Spinal cord (tissue), 10 donors: ENCODE measurements at regions not wholly inside any gene's neighbourhood (a gene's known extent, or its start where the extent isn't known, plus 50 kb on each side); places are given as distances from the start of the nearest gene placed in this dataset. TPM values are rescaled to one million over a fixed set of nuclear protein-coding genes. Genes with fewer than 3 reads are reported as not detected.

Experiments
- DNase-seq, 6 donors: peaks; one replicate each; pipeline versions ENCODE4 v3.0.0 to v3.0.0-alpha.2; 2013 to 2015; ENCODE audit warnings: low spot score in 6 of 6, low read depth in 4 of 6
- H3K27ac ChIP-seq: one replicate; pipeline ENCODE4 v1.5.1; 2013; ENCODE audit warnings: low read depth, low read length, control low read depth
- H3K27me3 ChIP-seq: one replicate; pipeline ENCODE4 v1.6.1; 2013; ENCODE audit warnings: low read length; ENCODE audit not compliant: control insufficient read depth, insufficient read depth
- H3K36me3 ChIP-seq: one replicate; pipeline ENCODE4 v1.6.1; 2013; ENCODE audit warnings: low read length; ENCODE audit not compliant: control insufficient read depth, insufficient read depth
- H3K4me1 ChIP-seq: one replicate; pipeline ENCODE4 v1.6.1; 2013; ENCODE audit warnings: low read length; ENCODE audit not compliant: control insufficient read depth, insufficient read depth
- H3K4me3 ChIP-seq: one replicate; pipeline ENCODE4 v1.5.1; 2013; ENCODE audit warnings: low read depth, low read length, control low read depth
- H3K9me3 ChIP-seq: one replicate; pipeline ENCODE4 v1.6.1; 2013; ENCODE audit warnings: low read length; ENCODE audit not compliant: control insufficient read depth, insufficient read depth
- WGBS: methylation state at CpG from one replicate; pipeline ENCODE4 v1.1.5; 2013; ENCODE audit warnings: missing lambda C conversion rate; ENCODE audit not compliant: insufficient coverage; 5-methylcytosine and 5-hydroxymethylcytosine counted together
- small RNA-seq: library from RNA; depleted of rRNA; stranded (forward); fragments of <200 nt; gene quantifications from one replicate; pipeline ENCODE3, GENCODE V24; 2014; ENCODE audit warnings: low replicate concordance
- donor health status: healthy.

DNA sequence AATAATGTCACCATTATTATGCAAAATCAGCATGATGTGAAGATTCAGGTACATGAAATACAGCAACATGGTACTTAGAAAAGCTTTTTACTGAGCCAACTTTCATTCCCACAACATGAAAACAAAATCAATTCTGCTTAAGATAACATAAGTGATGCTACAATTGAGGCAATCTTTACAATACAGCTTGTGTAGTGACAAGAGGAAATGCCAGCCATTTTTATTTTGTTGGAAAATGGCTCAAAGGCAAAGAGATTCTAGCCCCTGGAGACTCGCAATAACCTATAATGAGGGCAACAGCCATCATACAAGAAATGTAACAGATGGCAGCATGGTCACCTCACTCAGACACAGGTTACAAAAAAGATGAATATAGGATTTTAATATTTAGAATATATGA, 560.4 kb downstream of the SPOCK3 start:
- H3K27me3 ChIP-seq = no peaks in the 10 kb centered on the region

DNA sequence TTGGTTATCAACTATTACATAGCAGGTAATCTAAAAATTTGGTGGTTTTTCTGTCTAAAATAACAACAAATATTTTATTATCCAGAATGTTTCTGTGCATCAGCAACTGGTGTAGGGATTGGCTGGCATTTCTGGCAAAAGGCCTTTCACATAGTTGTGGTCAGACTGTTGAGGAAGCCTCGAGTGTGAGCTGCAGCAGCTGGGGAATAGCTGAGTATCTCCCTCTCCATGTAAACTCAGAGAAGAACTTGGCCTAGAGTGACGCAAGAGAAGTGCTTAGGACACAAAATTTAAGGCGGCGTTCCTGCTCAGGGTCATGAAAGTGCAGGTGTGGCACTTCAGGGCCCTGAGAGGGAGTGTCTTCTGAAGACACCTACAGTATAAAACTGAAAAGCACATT, 558.9 kb downstream of the SPOCK3 start:
- DNase-seq = no peak
- Histone ChIP-seq H3K36me3 (no peaks in the 10 kb centered on the region), H3K4me3 (no peak overlapping the region)

More for the DNA sequence above, 560.4 kb downstream of the SPOCK3 start:
- Histone ChIP-seq H3K36me3 (no peaks in the 10 kb centered on the region), H3K9me3 (no peaks in the 10 kb centered on the region), H3K27ac (no peak overlapping the region), H3K4me1 (no peaks in the 10 kb centered on the region), H3K4me3 (no peak overlapping the region)
- peak in 1 of 6 donors; percentile 26 for DNase-seq
- WGBS = no CpG with 5 or more reads among the region's 1 CpG

DNA sequence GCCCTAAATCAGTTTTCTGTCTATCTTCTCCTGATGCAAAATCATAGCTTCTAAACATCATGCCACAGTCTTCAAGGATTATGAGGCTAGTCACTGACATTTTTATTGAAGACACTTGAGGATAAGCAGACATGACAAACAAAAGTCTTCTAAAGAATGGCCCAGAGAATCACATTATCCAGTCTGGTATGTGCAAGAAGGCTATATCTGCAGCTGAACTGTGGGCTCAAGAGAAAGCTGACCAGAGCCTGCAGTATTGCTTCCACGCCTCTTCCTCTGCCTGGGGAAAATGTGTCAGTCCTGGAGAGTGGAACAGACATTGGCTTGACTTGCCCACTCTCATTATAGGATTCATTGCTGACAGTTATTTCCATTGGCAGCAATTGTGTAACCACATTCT, 553.5 kb downstream of the SPOCK3 start:
- Histone ChIP-seq H3K36me3 (no peaks in the 10 kb centered on the region), H3K9me3 (no peaks in the 10 kb centered on the region), H3K4me3 (no peak overlapping the region), H3K4me1 (no peaks in the 10 kb centered on the region), H3K27me3 (no peaks in the 10 kb centered on the region), H3K27ac (no peak overlapping the region)
- 80% methylated on average over 1 of the region's 1 CpG for WGBS
- DNase-seq = no peak

More for the DNA sequence above, 558.9 kb downstream of the SPOCK3 start:
- no peaks in the 10 kb centered on the region for H3K27me3 ChIP-seq
- H3K27ac ChIP-seq = no peak overlapping the region
- WGBS = 40% methylated on average over 1 of the region's 4 CpGs
- H3K9me3 ChIP-seq = no peaks in the 10 kb centered on the region
- no peaks in the 10 kb centered on the region for H3K4me1 ChIP-seq

DNA sequence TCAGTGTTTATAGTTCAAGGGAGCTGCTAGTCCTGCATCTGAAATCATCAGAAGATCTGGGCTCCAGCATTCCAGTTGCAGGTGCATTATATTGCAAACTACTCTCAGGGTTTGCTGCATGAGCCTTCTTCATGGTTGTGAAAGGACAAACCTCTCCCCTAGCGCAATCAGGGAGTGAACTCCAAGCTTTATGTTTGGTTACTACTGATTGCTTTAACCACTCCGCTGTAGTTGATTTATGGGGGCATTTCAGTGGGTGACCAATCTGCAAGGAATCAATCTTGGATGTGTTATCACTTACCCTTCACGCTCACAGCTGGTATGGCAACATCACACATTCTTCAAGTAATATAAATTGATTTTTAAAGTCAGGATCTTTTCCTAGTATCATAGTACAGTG, 552.1 kb downstream of the SPOCK3 start:
- Histone ChIP-seq H3K36me3 (no peaks in the 10 kb centered on the region), H3K27ac (no peak overlapping the region), H3K4me3 (no peak overlapping the region), H3K9me3 (no peaks in the 10 kb centered on the region), H3K4me1 (no peaks in the 10 kb centered on the region), H3K27me3 (no peaks in the 10 kb centered on the region)
- no peak for DNase-seq
- no CpG with 5 or more reads among the region's 3 CpGs for WGBS

Small RNA genes in the stretch of these regions (small RNA-seq; reads per million reads assigned to genes)
- not detected for gene RF00019
